ENCODE measurements at regions not wholly inside any gene's neighbourhood (a gene's known extent, or its start where the extent isn't known, plus 50 kb on each side); places are given as distances from the start of the nearest gene placed in this dataset.

GRCh38 chr6:169845426-169846285 is 94.2 kb downstream of the ERMARD start:
- Histone ChIP-seq H3K9me3 (ENCODE audit: control insufficient read depth, low read length) (no peaks in the 10 kb centered on the region), H3K4me1 (ENCODE audit: control insufficient read depth, insufficient read depth, low read length) (no peaks in the 10 kb centered on the region), H3K27ac (ENCODE audit: low read length) (no peak overlapping the region), H3K4me3 (ENCODE audit: low read length) (no peak overlapping the region), H3K27me3 (ENCODE audit: control insufficient read depth, insufficient read depth) (no peaks in the 10 kb centered on the region)
- intact Hi-C loops (cut with DNase I): no loop called here
- DNase-seq: peak in 2 of 3 donors; percentile 7 to 38
- ATAC-seq: no peak
- WGBS: 87% methylated on average over 24 of the region's 24 CpGs

GRCh38 chr6:169844946-169845345 is 93.5 kb downstream of the ERMARD start:
- no peak overlapping the region for H3K27ac ChIP-seq (ENCODE audit: low read length)
- H3K4me3 ChIP-seq (ENCODE audit: low read length): no peak overlapping the region
- H3K27me3 ChIP-seq (ENCODE audit: control insufficient read depth, insufficient read depth): no peaks in the 10 kb centered on the region
- WGBS: 71% methylated on average over 9 of the region's 9 CpGs
- H3K4me1 ChIP-seq (ENCODE audit: control insufficient read depth, insufficient read depth, low read length): no peaks in the 10 kb centered on the region
- peak in 1 of 2 donors; percentile 21 for ATAC-seq
- peak in 2 of 3 donors; percentile 20 to 43 for DNase-seq
- intact Hi-C loops (cut with DNase I): no loop called here
- H3K9me3 ChIP-seq (ENCODE audit: control insufficient read depth, low read length): no peaks in the 10 kb centered on the region

DNA sequence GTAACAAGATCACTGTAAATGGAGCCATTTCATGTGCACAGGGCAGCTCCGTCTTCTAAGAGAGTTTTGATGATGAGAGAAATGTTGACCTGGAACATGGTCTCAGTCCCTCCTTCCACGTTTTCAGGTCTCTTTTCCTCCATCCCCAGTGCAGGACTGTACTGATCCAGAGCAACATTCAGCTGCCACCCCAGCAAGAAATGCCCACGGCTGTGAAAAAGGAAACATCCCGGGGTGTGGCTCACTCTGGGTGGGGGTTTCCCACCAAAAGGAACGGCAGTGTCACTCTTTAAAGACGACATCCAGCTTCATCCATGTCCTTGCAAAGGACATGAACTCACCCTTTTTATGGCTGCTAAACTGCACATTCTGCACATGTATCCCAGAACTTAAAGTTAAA is 92.6 kb downstream of the ERMARD start:
- H3K27me3 ChIP-seq (ENCODE audit: control insufficient read depth, insufficient read depth): no peaks in the 10 kb centered on the region
- ATAC-seq (no peak), DNase-seq (no peak)
- H3K27ac ChIP-seq (ENCODE audit: low read length): no peak overlapping the region
- no peaks in the 10 kb centered on the region for H3K9me3 ChIP-seq (ENCODE audit: control insufficient read depth, low read length)
- no peak overlapping the region for H3K4me3 ChIP-seq (ENCODE audit: low read length)
- 63% methylated on average over 6 of the region's 6 CpGs for WGBS
- H3K4me1 ChIP-seq (ENCODE audit: control insufficient read depth, insufficient read depth, low read length): no peaks in the 10 kb centered on the region
- intact Hi-C loops (cut with DNase I): no loop called here

GRCh38 chr6:169843110-169843509 is 91.7 kb downstream of the ERMARD start:
- Histone ChIP-seq H3K4me3 (ENCODE audit: low read length) (no peak overlapping the region), H3K9me3 (ENCODE audit: control insufficient read depth, low read length) (no peaks in the 10 kb centered on the region), H3K4me1 (ENCODE audit: control insufficient read depth, insufficient read depth, low read length) (no peaks in the 10 kb centered on the region), H3K27ac (ENCODE audit: low read length) (no peak overlapping the region), H3K27me3 (ENCODE audit: control insufficient read depth, insufficient read depth) (no peaks in the 10 kb centered on the region)
- ATAC-seq: no peak
- no peak for DNase-seq
- WGBS: 87% methylated on average over 5 of the region's 5 CpGs
- intact Hi-C loops (cut with DNase I): no loop called here

- intact Hi-C loops (cut with DNase I): no loop called here
- DNase-seq: peak in 1 of 3 donors; percentile 6
- H3K27me3 ChIP-seq (ENCODE audit: control insufficient read depth, insufficient read depth): no peaks in the 10 kb centered on the region
- H3K9me3 ChIP-seq (ENCODE audit: control insufficient read depth, low read length): no peaks in the 10 kb centered on the region
- no peak overlapping the region for H3K4me3 ChIP-seq (ENCODE audit: low read length)
- ATAC-seq: no peak
- 86% methylated on average over 13 of the region's 13 CpGs for WGBS
- no peak overlapping the region for H3K27ac ChIP-seq (ENCODE audit: low read length)
- no peaks in the 10 kb centered on the region for H3K4me1 ChIP-seq (ENCODE audit: control insufficient read depth, insufficient read depth, low read length)
Observed at GRCh38 chr6:169841907-169842606, 90.6 kb downstream of the ERMARD start.

- H3K9me3 ChIP-seq (ENCODE audit: control insufficient read depth, low read length): no peaks in the 10 kb centered on the region
- 93% methylated on average over 6 of the region's 6 CpGs for WGBS
- no peaks in the 10 kb centered on the region for H3K27me3 ChIP-seq (ENCODE audit: control insufficient read depth, insufficient read depth)
- ATAC-seq (no peak), DNase-seq (no peak)
- H3K4me1 ChIP-seq (ENCODE audit: control insufficient read depth, insufficient read depth, low read length): no peaks in the 10 kb centered on the region
- no peak overlapping the region for H3K4me3 ChIP-seq (ENCODE audit: low read length)
- no peak overlapping the region for H3K27ac ChIP-seq (ENCODE audit: low read length)
- intact Hi-C loops (cut with DNase I): no loop called here
Observed at GRCh38 chr6:169841251-169841650, 89.8 kb downstream of the ERMARD start.

- no peak overlapping the region for H3K4me3 ChIP-seq (ENCODE audit: low read length)
- WGBS: 94% methylated on average over 25 of the region's 25 CpGs
- no peaks in the 10 kb centered on the region for H3K4me1 ChIP-seq (ENCODE audit: control insufficient read depth, insufficient read depth, low read length)
- intact Hi-C loops (cut with DNase I): loop anchor here in 2 of 4 donors (10.0 kb wide), 2 partner anchors 455 to 675 kb away; partner anchors contain the start of gene DLL1 (in 1 of the 2)
- H3K9me3 ChIP-seq (ENCODE audit: control insufficient read depth, low read length): no peaks in the 10 kb centered on the region
- H3K27me3 ChIP-seq (ENCODE audit: control insufficient read depth, insufficient read depth): no peaks in the 10 kb centered on the region
- ATAC-seq (peak; percentile 27 to 37), DNase-seq (peak in 1 of 3 donors; percentile 46)
- H3K27ac ChIP-seq (ENCODE audit: low read length): no peak overlapping the region
Observed at GRCh38 chr6:169839898-169840631, 88.6 kb downstream of the ERMARD start.

GRCh38 chr6:169839493-169839892 is 88.1 kb downstream of the ERMARD start:
- ATAC-seq (no peak), DNase-seq (peak in 1 of 3 donors; percentile 28)

GRCh38 chr6:169839029-169839481 is 87.6 kb downstream of the ERMARD start:
- Histone ChIP-seq H3K4me1 (ENCODE audit: control insufficient read depth, insufficient read depth, low read length) (no peaks in the 10 kb centered on the region), H3K27ac (ENCODE audit: low read length) (no peak overlapping the region), H3K9me3 (ENCODE audit: control insufficient read depth, low read length) (no peaks in the 10 kb centered on the region), H3K4me3 (ENCODE audit: low read length) (no peak overlapping the region), H3K27me3 (ENCODE audit: control insufficient read depth, insufficient read depth) (no peaks in the 10 kb centered on the region)
- no peak for ATAC-seq
- no peak for DNase-seq
- 92% methylated on average over 27 of the region's 27 CpGs for WGBS
- intact Hi-C loops (cut with DNase I): loop anchor here in 2 of 4 donors (10.0 kb wide), 2 partner anchors 456 to 676 kb away; partner anchors contain the start of gene DLL1 (in 1 of the 2)

More at GRCh38 chr6:169839493-169839892, 88.1 kb downstream of the ERMARD start:
- Histone ChIP-seq H3K27ac (ENCODE audit: low read length) (no peak overlapping the region), H3K27me3 (ENCODE audit: control insufficient read depth, insufficient read depth) (no peaks in the 10 kb centered on the region), H3K4me3 (ENCODE audit: low read length) (no peak overlapping the region), H3K9me3 (ENCODE audit: control insufficient read depth, low read length) (no peaks in the 10 kb centered on the region), H3K4me1 (ENCODE audit: control insufficient read depth, insufficient read depth, low read length) (no peaks in the 10 kb centered on the region)
- WGBS: 95% methylated on average over 10 of the region's 10 CpGs
- intact Hi-C loops (cut with DNase I): loop anchor here in 2 of 4 donors (10.0 kb wide), 2 partner anchors 455 to 675 kb away; partner anchors contain the start of gene DLL1 (in 1 of the 2)

- Histone ChIP-seq H3K27me3 (ENCODE audit: control insufficient read depth, insufficient read depth) (no peaks in the 10 kb centered on the region), H3K27ac (ENCODE audit: low read length) (no peak overlapping the region), H3K9me3 (ENCODE audit: control insufficient read depth, low read length) (no peaks in the 10 kb centered on the region), H3K4me1 (ENCODE audit: control insufficient read depth, insufficient read depth, low read length) (no peaks in the 10 kb centered on the region), H3K4me3 (ENCODE audit: low read length) (no peak overlapping the region)
- intact Hi-C loops (cut with DNase I): loop anchor here in 2 of 4 donors (10.0 kb wide), 2 partner anchors 456 to 676 kb away; partner anchors contain the start of gene DLL1 (in 1 of the 2)
- 66% methylated on average over 27 of the region's 27 CpGs for WGBS
- DNase-seq (peak in 2 of 3 donors; percentile 30 to 42), ATAC-seq (peak in 1 of 2 donors; percentile 29)
Observed at GRCh38 chr6:169838346-169839028, 87.1 kb downstream of the ERMARD start.

All from right cardiac atrium (tissue), 5 donors.